B cell (primary cell): ENCODE measurements at regions not wholly inside any gene's neighbourhood (a gene's known extent, or its start where the extent isn't known, plus 50 kb on each side); places are given as distances from the start of the nearest gene placed in this dataset.

Experiments
- CTCF ChIP-seq: fragments of 200-600 bp; IDR thresholded peaks from one replicate; pipeline ENCODE4 v1.8.0; 2022; ENCODE audit warnings: antibody characterized with exemption, mild to moderate bottlenecking
- EZH2 ChIP-seq: IDR thresholded peaks from 2 replicates; pipeline ENCODE4 v1.6.1; 2012; ENCODE audit warnings: borderline replicate concordance, low read depth, mild to moderate bottlenecking, moderate library complexity, low read length; ENCODE audit not compliant: insufficient read depth, poor library complexity, severe bottlenecking

GRCh38 chr7:121798896-121799295 is 74.1 kb upstream of the PTPRZ1 start:
- TF ChIP-seq EZH2 (no peak), CTCF (no peak)
